Activated T-cell treated with anti-CD3 and anti-CD28 coated beads, Interleukin-2, amount 50 U/mL, for 24 hours (primary cell): ENCODE measurements at regions not wholly inside any gene's neighbourhood (a gene's known extent, or its start where the extent isn't known, plus 50 kb on each side); places are given as distances from the start of the nearest gene placed in this dataset.

Source experiments
- DNase-seq: peaks from one replicate; pipeline ENCODE4 v3.0.0-alpha.2; 2020
- H3K27ac Mint-ChIP-seq: 2 replicates; pipeline ENCODE4 v1.8.0; 2020; ENCODE audit warnings: mild to moderate bottlenecking, mixed read lengths
- H3K27me3 Mint-ChIP-seq: 2 replicates; pipeline ENCODE4 v1.8.0; 2020; ENCODE audit warnings: mixed read lengths
- H3K36me3 Mint-ChIP-seq: 2 replicates; pipeline ENCODE4 v1.8.0; 2020; ENCODE audit warnings: low read depth, mixed read lengths
- H3K4me1 Mint-ChIP-seq: 2 replicates; pipeline ENCODE4 v1.8.0; 2020; ENCODE audit warnings: low read depth, mixed read lengths
- H3K4me3 Mint-ChIP-seq: 2 replicates; pipeline ENCODE4 v1.8.0; 2020; ENCODE audit warnings: mild to moderate bottlenecking, moderate library complexity, mixed read lengths
- H3K9me3 Mint-ChIP-seq: 2 replicates; pipeline ENCODE4 v1.8.0; 2020; ENCODE audit warnings: mixed read lengths

DNA sequence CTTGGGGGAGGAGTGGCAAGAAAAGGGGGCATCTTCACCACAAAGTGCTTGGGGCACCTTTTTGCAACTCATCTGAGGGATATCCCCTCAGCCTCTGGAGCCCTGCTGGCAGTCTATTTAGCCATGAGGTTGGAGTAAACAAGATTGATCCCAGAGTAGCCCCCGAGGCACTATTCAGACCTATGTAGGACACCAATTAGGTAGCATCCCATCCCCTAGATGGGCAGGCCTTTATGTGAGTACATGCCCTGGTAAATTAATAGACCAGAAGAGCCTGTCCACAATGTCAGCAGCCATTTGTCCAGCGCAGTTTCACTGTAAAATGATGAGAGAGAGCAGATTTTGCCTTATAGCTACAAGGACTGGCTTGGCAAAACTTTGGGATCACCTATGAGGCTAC, 221.4 kb downstream of the DRD1 start:
- H3K9me3 Mint-ChIP-seq, result no peaks in the 10 kb centered on the region
- peaks cover 17% of the 10 kb centered on the region for H3K27me3 Mint-ChIP-seq
- H3K4me1 Mint-ChIP-seq, result no peaks in the 10 kb centered on the region
- no peak overlapping the region for H3K27ac Mint-ChIP-seq
- H3K4me3 Mint-ChIP-seq, result no peak overlapping the region
- H3K36me3 Mint-ChIP-seq, result no peaks in the 10 kb centered on the region
- no peak for DNase-seq

DNA sequence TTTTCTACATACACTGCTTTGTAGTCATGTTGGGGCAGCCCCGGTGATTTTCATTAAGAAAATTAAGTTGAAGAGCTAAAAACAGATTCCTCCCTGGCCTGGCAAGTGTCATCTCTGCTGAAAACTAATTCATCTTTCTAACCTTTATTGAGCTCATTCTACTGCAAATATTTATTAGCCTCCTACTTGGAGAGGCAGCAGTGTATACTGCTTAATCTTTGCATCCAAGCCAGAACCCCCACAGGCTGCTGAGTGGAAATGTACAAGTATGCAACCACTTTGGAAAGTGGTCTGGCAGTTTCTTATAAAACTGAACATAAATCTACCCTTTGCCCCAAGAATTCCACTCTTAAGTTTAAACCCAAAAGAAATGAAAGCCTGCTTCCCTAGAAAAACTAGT, 223.4 kb downstream of the DRD1 start:
- Mint-ChIP-seq H3K4me3 (no peak overlapping the region), H3K27ac (no peak overlapping the region), H3K9me3 (no peaks in the 10 kb centered on the region), H3K27me3 (peaks cover 17% of the 10 kb centered on the region), H3K4me1 (no peaks in the 10 kb centered on the region), H3K36me3 (no peaks in the 10 kb centered on the region)
- DNase-seq, result no peak

DNA sequence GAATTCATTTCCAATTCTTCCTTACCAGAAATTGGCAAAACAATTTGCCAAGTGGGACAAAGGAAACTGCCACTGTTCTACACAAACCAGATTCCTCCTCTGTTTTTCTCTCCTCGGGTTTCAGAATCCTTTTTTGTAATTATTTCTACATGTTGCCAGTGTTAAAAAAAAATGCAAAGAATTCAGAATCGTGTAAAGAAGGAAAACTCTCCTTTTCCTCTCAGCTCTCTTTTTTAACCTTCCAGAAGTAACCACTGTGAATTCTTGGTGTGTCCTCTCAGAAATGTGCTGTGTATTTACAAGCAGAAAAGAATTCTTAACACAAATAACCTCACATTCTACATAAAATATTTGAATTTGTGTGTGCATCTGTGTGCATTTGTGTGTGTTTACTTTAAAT, 224.6 kb downstream of the DRD1 start:
- Mint-ChIP-seq H3K27ac (no peak overlapping the region), H3K36me3 (no peaks in the 10 kb centered on the region), H3K4me3 (no peak overlapping the region), H3K4me1 (no peaks in the 10 kb centered on the region), H3K9me3 (no peaks in the 10 kb centered on the region), H3K27me3 (peaks cover 14% of the 10 kb centered on the region)
- no peak for DNase-seq

DNA sequence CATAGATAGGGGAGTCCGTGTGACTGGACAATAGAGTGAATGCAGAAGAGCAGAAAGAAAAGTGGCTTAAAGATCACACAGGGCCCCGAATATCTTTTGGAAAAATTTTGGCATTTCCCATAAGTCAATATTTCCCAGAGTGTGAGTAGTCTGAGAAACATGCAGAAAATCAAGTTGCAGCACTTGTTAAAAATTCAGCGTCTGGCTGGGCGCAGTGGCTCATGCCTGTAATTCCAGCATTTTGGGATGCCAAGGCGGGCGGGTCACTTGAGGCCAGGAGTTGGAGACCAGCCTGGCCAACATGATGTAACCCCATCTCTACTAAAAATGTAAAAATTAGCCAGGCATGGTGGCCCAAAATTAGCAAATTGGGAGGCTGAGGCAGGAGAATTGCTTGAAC, 227.0 kb downstream of the DRD1 start:
- H3K9me3 Mint-ChIP-seq, result no peaks in the 10 kb centered on the region

DNA sequence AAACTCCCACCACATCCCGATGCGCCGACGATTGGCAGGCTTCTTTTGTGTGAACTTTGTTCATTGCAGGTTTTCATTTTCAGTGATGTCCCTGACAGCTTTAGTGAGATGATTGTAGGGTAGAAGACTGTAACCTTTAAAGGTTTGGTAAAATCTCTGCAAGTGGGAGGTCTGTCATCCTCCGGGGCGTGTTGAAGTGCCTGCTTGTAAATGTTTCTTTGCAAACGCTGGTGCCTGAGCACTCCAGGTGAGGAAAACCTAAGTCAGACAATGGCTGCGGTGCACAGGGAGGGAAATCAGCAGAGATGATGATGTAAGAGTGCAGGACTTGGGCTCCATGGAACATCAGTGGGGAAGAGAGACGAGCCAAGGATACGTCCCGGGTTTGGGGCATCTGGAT, 228.1 kb downstream of the DRD1 start:
- Mint-ChIP-seq H3K9me3 (no peaks in the 10 kb centered on the region), H3K4me1 (no peaks in the 10 kb centered on the region), H3K27ac (no peak overlapping the region), H3K36me3 (no peaks in the 10 kb centered on the region), H3K4me3 (no peak overlapping the region), H3K27me3 (peaks cover 17% of the 10 kb centered on the region)
- no peak for DNase-seq

More for the DNA sequence above, 227.0 kb downstream of the DRD1 start:
- H3K36me3 Mint-ChIP-seq, result no peaks in the 10 kb centered on the region
- no peak for DNase-seq
- H3K27ac Mint-ChIP-seq, result no peak overlapping the region
- H3K4me3 Mint-ChIP-seq, result no peak overlapping the region
- H3K27me3 Mint-ChIP-seq, result peaks cover 22% of the 10 kb centered on the region
- no peaks in the 10 kb centered on the region for H3K4me1 Mint-ChIP-seq

DNA sequence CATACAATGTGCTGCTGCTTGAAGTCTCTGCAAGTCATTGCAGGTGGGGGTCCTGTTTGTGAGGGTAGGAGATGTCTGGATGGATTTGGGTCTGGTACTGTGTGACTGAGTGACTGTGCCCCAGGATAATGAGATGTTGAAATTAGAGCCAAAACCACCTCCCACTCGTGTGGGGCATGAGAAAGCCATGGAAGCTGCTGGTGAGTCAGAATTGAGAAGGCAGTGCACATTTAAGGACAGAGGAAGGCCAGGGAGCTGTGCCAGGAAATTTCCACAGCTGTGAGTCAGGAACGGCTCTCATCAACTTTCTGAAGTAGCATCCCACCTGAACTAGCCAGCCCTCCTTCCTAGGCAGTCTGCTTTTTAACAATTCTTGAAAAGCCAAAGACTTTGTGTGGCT, 229.8 kb downstream of the DRD1 start:
- DNase-seq, result no peak
- H3K36me3 Mint-ChIP-seq, result no peaks in the 10 kb centered on the region
- no peaks in the 10 kb centered on the region for H3K9me3 Mint-ChIP-seq

DNA sequence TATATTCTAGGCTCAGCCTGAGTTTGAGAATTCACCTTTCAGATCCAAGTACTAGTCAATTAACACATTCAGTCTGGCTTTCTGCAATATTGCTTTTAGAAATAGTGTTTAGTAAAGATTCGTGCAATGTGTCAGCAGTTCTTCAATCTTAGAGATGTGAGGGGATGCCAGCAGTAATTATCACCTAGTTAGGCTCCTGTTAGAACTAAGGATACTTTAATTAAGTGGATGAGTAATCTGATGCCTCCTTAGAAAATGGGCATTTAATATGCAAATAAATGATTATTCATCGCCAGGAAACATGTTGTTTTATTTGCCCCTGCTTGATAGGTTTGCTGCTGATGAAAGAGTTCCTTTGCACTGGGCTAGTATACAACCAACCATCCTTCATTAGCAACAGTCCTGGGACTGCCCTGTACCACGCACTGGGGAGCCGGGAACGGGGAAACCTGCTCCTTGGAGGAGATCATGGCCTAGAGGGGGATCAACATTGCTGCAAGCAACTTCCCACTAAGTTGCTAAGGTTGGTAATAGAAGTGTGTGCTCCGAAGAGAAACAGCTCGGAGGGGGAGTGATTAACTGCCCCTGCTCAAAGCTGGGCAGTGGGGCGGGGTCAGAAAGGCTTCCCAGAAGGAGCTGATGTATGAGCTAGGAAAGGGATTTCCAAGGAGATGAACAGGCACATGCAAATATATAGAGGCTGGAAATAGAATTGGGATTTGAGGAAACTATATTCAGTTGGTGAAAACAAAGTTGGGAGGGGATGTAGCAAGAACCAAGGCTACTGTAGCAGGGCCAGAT, 231.8 kb downstream of the DRD1 start:
- no peaks in the 10 kb centered on the region for H3K36me3 Mint-ChIP-seq
- H3K27me3 Mint-ChIP-seq, result peaks cover 21% of the 10 kb centered on the region
- H3K4me1 Mint-ChIP-seq, result no peaks in the 10 kb centered on the region
- H3K4me3 Mint-ChIP-seq, result no peak overlapping the region
- DNase-seq, result no peak
- H3K27ac Mint-ChIP-seq, result no peak overlapping the region
- H3K9me3 Mint-ChIP-seq, result no peaks in the 10 kb centered on the region

More for the DNA sequence above, 229.8 kb downstream of the DRD1 start:
- Mint-ChIP-seq H3K4me1 (no peaks in the 10 kb centered on the region), H3K4me3 (no peak overlapping the region), H3K27ac (no peak overlapping the region), H3K27me3 (peaks cover 16% of the 10 kb centered on the region)

DNA sequence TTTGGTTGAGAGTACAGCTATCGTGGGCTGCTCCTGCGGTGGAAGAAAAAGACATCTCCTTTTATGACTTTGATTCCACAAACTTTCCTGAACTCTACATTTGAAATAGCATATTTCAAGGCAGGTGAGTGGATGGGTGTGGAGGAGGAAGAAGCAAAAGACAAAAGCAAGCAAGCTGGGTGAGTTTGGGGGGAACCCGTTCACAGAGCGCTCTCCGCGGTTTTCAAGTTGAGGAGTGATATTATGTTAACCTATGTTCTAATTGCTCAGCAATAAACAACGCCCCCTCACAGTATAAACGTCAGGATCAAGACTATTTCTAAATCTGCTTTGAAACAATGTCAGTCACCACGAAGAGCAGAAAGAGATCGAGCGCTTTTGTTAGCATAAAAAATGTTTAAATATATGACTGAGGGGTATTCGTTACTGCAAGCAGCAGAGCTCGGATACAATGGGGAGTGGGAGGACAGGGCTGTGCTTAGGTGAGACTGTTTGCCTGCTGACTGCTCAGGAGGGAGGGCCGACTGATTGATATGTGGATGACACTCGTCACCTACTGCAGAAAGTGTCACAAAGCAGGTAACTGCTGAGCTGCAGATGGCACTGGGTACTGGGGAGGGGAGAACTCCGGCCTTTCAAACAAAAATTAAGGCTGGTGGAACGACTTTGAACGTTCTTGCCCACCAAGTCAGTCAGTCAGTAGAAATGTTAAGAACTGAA, 236.5 kb downstream of the DRD1 start:
- no peaks in the 10 kb centered on the region for H3K36me3 Mint-ChIP-seq
- no peak for DNase-seq
- H3K27ac Mint-ChIP-seq, result no peak overlapping the region
- peaks cover 31% of the 10 kb centered on the region for H3K27me3 Mint-ChIP-seq
- H3K4me1 Mint-ChIP-seq, result no peaks in the 10 kb centered on the region
- H3K9me3 Mint-ChIP-seq, result no peaks in the 10 kb centered on the region
- H3K4me3 Mint-ChIP-seq, result no peak overlapping the region

DNA sequence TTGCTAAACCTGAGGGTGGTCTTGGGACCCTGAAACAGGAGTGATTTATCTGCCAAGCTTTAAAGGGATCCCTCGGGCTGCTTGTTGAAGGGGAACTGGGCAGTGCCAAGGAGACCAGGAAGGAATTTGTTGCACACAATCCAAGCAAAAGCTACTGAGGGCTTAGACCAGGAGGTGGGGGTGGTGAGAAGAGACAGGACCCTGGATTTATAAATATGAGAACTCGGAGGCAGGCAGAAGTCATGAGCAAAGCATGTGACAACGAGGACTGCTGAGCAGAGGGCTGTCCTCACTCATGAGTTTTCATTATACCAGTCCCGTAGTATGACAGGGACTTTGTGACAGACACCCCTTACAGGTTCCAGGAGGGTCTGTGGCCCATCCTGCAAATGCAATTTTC, 237.3 kb downstream of the DRD1 start:
- no peak for DNase-seq
- Mint-ChIP-seq H3K4me1 (no peaks in the 10 kb centered on the region), H3K27ac (no peak overlapping the region), H3K9me3 (no peaks in the 10 kb centered on the region), H3K27me3 (peaks cover 27% of the 10 kb centered on the region), H3K36me3 (no peaks in the 10 kb centered on the region), H3K4me3 (no peak overlapping the region)

DNA sequence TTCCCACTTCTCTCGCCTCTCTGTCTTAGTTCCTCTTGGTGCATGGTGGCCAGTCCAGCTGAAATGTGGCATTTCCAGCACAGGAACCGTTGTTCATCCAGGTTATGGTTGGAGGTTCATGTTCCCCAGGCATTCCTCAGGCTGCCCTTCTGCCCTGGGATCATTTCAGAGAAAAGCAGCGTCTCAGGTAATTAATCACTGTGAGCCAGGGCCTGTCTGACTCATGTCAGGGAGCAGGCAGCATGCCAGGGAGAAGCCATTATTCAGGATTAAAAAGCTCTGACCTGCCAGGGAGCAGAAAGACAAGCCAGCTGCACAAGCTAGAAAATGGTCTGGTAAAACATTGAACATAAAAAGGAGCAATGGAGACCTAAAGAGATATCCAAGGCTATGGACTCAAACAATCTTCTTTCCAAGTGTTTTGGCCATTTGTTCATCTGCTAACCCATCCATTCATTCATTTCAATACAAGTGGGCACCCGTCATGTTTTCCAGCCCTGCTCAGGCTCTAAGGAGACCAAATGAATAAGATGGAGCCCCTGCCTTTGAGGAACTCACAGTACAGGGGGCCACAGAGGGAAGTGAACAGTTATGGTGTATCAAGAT, 241.4 kb downstream of the DRD1 start:
- peaks cover 18% of the 10 kb centered on the region for H3K27me3 Mint-ChIP-seq

DNA sequence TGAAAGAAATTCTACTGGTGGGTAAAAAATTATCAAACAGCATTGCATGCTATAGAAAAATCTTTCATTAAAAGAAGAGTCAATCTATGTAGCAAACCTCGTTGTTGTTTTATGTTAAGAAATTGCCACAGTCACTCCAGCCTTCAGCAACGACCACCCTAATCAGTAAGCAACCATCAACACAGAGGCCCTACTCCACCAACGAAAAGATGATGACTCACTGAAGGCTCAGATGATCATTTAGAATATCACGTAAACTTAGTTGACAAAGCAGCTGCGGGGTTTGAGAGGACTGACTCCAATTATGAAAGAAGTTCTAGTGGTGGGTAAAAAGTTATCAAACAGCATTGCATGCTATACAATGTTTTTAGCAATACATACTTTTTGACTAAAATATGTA, 242.6 kb downstream of the DRD1 start:
- no peak overlapping the region for H3K27ac Mint-ChIP-seq
- H3K27me3 Mint-ChIP-seq, result peaks cover 18% of the 10 kb centered on the region
- no peak overlapping the region for H3K4me3 Mint-ChIP-seq
- no peaks in the 10 kb centered on the region for H3K36me3 Mint-ChIP-seq
- no peak for DNase-seq
- no peaks in the 10 kb centered on the region for H3K4me1 Mint-ChIP-seq
- H3K9me3 Mint-ChIP-seq, result no peaks in the 10 kb centered on the region

More for the DNA sequence above, 241.4 kb downstream of the DRD1 start:
- Mint-ChIP-seq H3K27ac (no peak overlapping the region), H3K9me3 (no peaks in the 10 kb centered on the region), H3K4me3 (no peak overlapping the region), H3K36me3 (no peaks in the 10 kb centered on the region), H3K4me1 (no peaks in the 10 kb centered on the region)
- no peak for DNase-seq

DNA sequence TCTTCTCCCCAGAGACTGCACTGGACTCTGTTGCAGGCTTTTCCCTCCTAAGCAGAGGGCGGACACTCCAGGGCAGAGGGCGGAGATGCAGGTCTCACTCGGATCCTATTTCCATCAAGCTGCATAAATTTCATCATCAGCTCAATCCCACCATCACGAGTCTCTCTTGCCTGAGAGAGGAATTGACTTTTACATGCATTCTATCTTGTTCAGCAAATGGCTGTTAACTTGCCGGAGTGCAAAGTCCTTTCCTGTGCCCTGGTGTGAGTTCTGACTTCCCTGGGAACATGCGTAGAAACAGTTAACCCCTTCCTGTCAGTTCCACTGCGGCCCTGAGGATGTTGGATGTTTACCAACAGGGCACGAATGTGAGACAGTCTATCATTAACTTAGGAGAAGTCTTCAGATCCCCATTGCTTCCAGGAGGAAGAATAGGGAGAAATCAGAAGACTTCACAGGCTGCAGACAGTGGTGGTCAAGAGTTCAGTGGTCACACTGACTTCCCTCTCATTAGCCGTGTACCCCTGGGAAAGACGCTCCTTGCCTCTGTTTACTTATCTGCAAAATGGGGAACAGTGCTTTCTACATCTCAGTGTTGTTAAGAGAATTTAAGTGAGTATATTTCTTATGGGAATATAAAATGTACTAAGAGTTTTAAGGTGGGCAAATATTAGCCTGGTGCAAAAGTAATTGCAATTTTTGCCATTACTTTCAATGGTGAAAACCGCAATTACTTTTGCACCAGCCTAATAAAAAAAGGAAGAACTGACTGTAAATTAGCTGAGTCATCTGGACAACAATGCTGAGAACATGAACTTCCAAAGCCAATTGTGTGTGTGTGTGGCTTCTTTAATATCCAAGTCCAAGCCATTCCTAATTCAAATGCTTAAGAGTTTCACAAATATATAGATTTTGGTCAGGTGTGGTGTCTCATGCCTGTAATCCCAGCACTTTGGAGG, 248.0 kb downstream of the DRD1 start:
- Mint-ChIP-seq H3K27ac (no peak overlapping the region), H3K4me1 (no peaks in the 10 kb centered on the region), H3K27me3 (peaks cover 13% of the 10 kb centered on the region), H3K36me3 (no peaks in the 10 kb centered on the region), H3K9me3 (no peaks in the 10 kb centered on the region), H3K4me3 (no peak overlapping the region)
- no peak for DNase-seq

DNA sequence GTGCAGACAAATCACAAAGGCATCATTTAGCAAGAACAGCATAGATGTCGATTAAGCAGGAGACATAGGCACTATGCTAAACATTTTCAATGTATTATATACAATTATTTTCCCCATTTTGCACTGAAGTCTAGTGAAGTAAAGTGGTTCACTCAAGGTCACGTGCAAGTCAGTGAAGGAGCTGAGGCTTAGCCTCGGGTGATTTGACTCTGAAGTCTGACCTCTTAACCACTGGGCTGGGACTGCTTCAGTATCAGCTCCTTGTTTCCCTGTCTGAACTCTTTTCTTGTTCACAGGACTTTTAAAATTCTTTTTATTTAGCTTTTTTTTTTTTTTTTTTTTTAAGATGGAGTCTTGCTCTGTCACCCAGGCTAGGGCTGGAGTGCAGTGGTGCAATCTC, 262.7 kb downstream of the DRD1 start:
- Mint-ChIP-seq H3K27me3 (peaks cover 10% of the 10 kb centered on the region), H3K4me1 (no peaks in the 10 kb centered on the region), H3K9me3 (no peaks in the 10 kb centered on the region), H3K27ac (no peak overlapping the region), H3K4me3 (no peak overlapping the region), H3K36me3 (no peaks in the 10 kb centered on the region)
- no peak for DNase-seq

DNA sequence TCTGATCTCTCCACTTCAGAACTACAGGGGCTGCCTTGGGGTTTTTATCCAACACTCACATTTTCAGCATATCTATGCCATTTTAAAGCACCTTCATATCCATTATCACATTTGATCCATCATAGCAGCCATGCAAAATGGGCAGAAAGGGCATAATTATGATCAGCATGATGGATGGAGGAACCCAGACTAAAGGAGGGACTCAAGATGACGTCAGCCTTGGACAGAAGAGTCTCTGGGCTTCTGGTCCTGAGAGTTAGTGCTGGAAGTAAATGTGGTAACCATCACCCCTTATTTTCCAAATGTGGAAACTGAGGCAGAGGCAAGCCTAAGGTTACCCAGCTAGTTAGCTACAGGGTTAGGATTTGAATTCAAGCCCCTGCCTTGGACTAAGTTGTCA, 273.1 kb downstream of the DRD1 start:
- Mint-ChIP-seq H3K36me3 (no peaks in the 10 kb centered on the region), H3K4me1 (no peaks in the 10 kb centered on the region), H3K9me3 (no peaks in the 10 kb centered on the region), H3K4me3 (no peak overlapping the region), H3K27me3 (peaks cover 9% of the 10 kb centered on the region), H3K27ac (no peak overlapping the region)
- no peak for DNase-seq
